ENCODE measurements at regions not wholly inside any gene's neighbourhood (a gene's known extent, or its start where the extent isn't known, plus 50 kb on each side); places are given as distances from the start of the nearest gene placed in this dataset.
A peak's percentile ranks its signal among the peaks of the same experiment; 100 is the strongest.
"Not testable (repeated sequence)": the region's sequence is repeated elsewhere in the genome, so short reads cannot be mapped to it uniquely, and the experiment has no call there.

DNA sequence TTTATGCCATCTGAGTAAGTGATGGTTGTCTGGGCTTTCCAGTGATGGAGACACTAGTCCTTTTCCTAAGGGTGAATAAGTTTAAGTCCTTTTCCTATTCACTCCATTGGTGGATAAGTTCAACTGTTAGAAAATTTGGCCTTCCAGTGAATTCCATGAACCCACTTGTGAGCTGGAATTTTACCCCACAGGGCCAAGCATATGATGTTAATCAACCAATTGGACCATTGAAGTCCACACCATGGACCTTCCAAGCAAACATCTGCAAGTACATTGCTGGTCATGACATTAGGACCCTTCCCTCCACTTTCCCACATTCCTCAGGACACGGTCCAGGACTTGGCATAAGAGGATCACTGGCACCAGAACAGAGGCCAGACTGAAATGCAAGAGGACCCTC, 381.4 kb downstream of the RPS24 start:
- no peak for DNase-seq (ENCODE audit: low spot score)

DNA sequence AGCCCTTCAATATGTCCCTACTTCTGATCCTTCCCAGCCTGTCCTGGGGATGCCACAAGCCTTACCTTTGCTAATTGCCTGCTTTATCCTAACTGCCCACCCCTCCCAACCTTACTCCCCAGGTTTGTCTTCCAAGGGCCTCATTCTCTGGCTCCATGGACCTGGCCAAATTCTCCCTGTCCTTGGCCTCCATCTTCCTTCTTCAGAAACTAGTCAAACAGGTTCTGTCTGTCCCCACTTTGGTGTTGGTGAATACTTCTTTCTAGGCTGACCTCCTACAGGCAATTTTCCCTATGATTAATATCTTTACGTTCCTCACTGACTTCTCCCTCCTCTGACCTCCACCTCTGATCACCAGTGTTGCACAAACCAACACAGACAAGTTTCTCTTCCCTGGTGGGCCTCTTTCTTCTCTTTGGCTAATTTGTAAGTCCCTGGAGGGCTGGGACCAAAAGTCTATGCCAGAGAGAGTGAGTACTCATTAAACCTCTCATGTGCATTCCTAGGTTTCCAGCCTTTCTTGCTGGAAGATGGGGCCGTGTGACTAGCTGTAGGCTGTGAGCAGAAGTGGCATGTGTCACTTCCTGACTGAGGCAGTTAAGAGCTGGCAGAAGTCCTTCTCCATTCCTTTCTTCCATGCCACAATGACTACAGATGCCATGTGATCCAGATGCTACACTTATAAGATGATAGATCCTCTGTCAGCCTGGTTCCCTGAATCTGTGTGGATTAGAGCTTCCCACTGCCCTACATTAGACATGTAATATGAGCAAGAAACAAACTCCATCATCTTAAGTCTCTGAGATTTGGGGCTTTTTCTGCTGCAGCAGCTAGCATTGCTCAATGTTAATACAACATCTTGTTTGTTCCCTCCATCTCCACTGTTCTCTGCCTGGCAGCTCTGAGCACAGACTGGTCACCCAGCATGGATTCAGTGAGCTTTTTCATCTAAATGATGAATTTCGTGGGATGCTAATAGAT, 382.7 kb downstream of the RPS24 start:
- peak; percentile 49 for DNase-seq (ENCODE audit: low spot score)

DNA sequence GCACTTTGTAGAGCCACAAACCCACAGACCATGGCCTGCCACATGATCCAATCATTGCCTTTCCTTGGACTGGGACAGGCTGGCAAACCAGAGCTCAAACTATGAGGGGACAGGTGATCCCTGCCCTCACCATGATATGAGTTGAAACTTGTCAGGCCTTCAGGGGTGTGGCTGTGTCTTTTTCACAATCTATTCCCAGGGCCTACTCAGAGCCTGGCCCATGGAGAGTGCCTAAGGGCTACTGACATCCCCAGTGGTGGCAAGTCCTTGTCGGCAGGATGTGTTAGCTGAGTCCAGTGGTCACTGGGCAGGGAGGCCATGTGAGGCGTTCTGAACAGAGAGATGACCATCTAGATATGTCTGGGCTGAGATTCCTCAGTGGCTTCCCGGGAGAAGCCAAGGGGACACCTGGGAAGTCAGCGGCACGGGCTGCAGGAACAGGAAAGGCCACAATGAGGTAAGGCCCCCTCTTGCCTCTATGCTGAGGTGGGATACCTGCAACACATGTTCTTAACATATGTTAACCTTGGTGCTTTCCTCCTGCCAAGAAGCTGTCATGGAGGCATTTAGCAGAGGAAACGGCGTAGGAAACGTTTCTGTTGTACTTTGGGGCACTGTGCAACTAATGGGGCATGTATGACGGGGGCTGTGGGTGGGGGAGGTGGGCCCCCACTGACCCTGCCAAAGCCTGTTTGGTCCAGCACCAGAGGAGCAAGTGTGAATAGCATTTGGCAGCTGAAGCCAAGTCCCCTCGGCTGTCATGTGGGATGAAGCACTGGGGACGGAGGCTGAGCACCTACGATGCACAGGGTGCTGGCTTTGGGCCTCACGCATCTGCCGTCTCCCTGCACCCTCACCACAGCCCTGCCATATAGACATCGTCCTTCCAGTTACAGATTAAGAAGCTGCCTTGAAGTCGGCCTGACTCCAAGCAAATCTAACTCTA, 384.0 kb downstream of the RPS24 start:
- no peak for DNase-seq (ENCODE audit: low spot score)

DNA sequence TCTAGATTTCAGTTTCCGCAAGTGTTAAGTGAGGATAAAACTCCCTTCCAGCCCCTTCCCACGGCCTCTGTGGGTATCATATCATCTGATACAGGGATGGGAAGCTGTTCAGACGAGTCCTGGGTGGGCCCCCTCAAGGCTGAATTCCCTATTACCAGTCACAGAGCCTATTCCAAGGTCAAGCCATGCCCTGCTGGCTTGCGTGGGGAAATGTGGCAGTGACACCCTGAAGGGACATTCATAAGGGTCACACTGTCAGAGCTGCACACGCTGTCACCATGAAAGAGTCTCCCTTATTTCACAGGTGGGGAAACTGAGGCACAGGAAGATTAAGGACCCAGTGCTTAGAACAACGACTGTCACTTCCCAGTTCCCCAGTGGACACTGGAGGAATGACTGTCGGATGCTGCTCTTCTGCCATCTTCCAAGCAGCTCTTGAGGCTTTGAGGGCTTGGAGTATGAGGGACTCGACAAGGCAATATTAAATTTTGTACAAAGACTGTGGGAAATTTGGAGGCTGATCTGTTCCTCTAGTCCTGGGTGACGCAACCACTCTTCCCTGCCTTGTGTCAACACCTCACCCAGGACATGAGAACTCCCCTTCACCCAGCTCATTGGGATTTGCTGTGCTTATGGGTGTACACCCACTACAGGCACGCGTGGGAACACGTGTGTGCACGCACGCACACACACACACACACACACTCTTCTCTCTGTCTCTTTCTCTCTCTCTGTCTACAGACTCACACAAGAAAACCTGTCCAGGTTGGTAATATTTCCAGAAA, 386.0 kb downstream of the RPS24 start:
- DNase-seq (ENCODE audit: low spot score): no peak

DNA sequence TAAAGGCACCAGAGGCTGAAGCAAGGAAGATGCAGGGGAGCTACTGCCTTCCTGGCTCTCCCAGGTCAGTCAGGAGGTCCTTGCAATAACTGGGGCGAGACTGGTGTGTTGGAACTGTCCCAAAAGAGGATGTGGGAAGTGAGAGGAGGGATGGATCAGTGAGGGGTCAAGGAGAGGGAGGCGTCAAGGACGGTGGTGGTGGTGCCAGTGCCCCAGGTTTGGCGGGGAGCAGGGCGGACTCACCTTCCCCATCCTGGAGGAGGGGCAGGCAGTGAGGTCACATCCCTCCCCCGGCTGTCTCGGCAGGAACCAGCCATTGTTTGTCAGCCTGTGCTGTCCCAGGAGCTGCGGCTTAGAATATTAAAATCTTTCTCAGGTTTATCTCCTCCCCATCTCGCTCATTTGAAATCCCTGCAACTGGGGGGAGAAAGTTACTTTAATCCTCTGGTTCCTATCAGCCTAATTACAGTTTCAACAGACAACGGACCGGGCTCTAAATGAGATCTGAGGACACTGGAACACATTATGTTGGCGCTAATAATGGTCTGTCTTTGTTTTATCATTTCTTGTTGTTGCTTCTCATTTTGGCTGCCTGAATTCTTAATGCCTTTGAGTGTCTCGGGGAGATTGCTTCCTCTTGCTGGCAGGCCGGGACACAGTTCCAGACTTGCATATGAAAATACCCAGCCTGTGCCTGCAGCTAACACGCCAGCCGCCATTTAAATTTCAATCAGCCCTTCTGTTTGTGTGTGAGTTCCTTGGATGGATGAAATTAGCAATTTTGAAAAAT, 387.5 kb downstream of the RPS24 start:
- DNase-seq (ENCODE audit: low spot score): no peak

DNA sequence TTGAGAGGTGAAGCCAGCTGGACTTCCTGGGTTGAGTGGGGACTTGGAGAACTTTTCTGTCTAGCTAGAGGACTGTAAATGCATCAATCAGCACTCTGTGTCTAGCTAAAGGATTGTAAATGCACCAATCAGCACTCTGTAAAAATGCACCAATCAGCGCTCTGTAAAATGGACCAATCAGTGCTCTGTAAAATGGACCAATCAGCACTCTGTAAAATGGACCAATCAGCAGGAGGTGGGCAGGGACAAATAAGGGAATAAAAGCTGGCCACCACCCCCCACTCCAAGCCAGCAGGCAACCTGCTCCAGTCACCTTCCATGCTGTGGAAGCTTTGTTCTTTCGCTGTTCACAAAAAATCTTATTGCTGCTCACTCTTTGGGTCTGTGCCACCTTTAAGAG, 390.4 kb downstream of the RPS24 start:
- not testable (repeated sequence) for DNase-seq (ENCODE audit: low spot score)

DNA sequence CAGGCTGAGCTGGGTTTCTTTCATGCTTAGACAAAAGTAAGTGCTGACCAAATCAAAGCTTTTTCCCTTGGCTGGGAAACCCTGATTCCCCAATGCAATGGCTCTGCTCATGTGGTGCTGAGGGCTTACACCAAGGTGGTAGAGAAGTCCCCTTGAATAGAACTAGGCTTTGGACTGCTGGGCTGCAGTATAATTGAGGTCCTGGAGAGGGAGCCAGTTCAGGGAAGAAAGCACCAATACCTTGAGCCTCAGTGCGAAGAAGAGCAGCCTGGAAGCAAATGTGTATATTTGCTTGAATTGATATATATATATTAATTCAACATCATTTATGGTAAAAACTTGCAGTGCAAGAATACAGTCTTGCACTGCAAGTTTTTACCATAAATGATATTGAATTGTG, 391.1 kb downstream of the RPS24 start:
- peak; percentile 49 for DNase-seq (ENCODE audit: low spot score)

DNA sequence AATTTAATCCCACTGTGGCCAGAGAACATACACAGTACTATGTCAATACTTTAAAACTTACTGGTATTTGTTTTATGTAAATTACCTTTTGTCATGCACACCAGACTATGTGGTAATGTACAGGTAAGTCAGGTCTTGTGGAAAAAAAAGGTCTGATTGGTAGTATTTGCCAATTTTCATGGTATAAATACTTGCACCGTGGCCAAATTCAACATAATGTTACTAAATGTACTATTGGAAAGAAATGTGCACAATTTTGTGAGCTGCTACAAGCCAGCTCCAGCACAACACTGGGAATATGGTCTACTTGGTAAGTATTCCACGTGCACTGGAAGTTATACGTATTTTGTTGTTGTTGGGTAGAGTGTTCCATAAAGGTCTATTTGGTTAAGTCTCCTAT, 392.5 kb downstream of the RPS24 start:
- no peak for DNase-seq (ENCODE audit: low spot score)

DNA sequence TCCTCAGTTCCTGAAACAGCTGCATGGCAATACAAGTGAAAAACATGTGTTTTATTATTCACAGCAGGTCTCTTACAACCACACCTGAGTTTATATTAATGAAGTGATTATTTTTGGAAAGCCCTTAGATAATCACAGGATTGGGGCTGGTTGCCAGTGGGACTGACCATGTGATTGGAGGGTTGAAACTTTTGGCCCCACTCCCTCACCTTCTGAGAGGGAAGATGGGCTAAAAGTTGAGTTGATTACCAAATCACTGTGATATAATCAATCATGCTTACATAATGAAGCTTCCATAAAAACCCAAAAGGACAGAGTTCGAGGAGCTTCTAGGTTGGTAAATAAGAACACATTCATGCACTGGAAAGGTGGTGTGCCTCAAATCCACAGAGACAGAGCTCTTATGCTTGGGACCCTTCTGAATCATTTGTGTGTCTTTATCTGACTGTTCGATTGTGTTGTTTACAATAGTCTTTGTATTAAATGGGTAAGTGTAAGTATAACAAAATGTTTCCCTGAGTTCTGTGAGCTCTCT, 393.9 kb downstream of the RPS24 start:
- DNase-seq (ENCODE audit: low spot score): no peak

DNA sequence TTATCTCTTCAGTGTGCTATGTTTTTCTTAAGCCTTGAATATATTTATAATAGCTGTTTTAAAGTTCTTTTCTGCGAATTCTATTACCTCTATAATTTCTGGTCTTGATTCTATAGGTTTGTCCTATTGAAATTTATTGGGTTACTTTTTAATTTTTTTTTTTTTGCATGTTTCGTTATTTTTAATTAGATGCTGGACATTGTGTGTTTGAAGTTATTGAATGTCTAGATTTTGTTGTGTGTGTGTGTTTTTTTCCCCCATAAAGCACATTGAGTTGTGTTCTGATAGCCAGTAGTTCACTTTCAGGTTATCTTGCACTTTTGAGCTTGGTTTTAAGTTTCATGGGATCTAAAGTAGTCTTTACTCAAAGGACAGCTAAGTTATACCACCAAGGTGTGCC, 394.9 kb downstream of the RPS24 start:
- no peak for DNase-seq (ENCODE audit: low spot score)

DNA sequence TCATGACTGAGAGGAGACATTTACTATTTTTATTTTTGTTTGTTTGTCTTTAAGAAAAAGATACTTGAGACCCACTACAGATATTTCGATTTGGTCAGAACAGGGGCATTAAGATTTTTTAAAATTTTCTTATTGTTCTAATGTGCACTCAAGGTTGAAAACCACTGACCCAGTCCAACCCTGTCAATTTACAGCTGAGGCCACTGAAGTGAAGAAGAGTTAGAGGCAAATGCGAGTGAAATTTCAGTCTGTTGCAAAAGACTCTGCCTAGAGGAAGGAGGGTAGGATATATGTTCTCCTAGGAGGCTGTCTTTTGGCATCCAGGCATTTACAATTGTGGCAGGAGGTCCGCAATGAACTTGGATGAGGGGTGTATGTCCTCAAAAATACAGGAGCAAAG, 396.3 kb downstream of the RPS24 start:
- no peak for DNase-seq (ENCODE audit: low spot score)

DNA sequence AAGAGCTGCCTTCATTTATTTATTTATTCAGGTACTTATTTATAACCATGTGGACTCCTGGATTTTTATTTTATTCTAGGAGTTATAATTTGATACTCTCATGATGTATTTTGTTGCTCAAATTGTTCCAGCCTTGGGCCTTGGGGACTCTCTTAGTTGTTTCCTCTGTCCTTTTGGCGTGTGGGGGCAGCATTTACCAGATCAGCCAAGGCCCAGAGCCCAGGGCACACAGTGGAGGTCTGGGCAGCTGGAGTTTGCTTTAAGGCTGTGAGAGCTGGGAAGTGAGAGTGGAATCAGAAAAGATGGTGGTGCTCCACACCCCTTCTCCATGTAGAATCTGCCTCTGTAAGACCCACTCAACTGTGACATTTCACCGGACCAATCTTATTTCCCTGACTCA, 398.9 kb downstream of the RPS24 start:
- no peak for DNase-seq (ENCODE audit: low spot score)

DNA sequence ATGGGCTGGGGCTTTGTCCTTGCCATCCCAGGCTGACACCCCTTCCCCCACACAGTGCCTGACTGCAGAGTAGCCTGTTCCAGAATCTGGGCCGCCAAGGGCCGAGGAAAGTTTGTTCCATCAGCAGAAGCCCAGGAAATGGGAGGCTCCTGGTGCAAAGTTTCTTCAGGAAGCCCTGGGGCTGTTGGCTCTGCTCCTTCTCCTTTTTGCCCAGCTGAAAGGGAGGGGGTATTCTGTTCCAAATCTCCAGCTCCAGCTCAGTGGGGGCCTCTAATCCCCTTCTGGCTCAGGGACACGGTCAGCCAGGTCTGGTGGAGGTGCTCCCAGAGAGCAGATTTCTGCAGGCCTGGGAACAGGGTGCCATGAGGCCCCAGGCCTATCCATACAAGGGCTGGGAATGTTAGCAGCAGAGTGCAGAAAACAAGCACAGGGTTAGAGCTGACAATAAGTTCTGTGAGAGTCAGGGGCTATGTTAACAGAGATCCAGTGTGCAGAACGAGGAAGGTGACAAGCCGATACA, 399.5 kb downstream of the RPS24 start:
- DNase-seq (ENCODE audit: low spot score): no peak

DNA sequence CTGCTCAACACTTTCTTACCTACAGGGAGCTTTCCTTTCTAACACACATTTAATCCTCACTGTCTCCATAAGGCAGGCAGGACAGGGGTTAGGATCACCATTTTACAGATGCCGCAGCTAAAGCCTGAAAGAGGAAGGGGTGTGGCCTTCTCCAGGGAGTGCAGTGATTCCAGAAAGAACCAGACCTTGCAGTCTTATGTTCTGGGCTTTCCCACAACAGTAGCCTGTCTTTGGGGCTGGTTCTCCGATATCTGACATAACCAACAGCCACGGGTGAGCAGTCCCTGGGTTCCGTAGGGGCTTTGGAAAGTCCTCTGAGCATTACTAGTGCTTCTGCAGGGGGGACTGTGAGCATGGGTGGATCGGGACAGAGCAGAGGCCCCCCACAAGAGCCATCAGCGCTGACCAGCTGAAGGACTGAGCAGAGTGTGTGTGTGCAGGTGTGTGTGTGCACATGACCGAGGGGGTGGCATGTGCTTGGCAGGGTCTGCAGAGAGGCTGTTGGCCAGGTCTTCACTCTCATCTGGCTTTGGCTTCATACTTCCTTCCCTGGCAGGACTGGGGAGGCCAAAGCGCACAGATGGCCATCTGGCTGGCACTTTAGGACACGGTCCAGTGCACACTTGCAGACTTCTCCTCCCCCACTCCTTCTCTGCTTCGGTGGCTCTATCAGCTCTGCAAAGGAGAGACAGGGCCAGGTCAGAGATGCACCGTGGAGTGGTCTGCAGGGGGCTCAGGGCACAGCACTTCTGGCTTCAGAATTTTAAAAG, 400.3 kb downstream of the RPS24 start:
- DNase-seq (ENCODE audit: low spot score): no peak

DNA sequence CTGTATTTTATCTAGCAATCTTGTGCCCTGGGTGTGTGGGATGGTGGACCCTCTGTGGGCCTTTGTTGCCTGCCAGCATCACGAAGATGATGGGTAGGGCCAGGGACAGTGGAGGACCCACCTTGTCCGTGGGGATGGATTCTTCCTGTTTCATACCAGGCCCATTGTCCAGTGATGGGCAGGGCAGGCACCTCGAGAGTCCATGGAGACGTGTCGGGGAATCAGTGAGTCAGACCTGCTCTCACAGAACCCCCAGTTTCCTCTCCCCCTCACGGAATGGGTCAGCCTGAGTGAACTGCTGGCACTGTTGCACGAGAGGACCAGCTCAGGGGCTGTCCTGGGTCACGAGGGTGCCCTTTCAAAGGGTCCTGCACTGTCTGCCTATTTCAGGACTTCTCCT, 401.2 kb downstream of the RPS24 start:
- no peak for DNase-seq (ENCODE audit: low spot score)

DNA sequence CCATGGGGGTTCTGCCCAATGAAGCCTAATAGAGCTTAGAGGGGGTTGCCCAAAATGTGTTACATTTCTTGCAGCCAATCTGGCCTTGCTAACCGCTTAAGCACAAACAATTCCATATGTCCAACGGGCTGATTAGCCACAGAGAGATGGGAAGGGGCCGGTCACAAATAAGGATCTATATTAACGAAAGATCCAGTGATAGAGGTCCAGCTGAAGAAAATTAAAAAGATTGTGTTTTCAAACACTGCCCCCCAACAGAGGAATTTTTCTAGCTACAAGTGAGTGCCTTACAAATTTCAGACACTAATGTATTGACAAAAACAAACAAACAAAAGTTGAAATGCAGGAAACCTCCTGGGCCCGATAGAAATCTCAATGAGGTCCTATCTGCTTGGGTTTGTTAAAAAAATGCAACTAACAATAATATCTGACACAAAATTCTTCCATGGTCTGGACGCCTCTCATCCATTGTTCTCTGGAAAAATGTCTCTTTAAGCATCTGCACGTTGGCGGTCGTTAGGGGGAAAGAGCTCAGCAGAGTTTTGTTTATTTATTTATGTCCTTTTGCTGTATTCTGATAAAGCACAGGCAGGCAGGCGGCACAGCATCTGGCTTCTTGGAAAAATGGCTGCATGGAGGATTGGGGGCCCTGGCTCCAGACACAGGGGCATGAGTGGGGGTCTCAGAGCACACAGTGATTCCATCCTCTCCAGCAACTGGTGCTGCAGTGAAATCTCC, 402.0 kb downstream of the RPS24 start:
- DNase-seq (ENCODE audit: low spot score): no peak

DNA sequence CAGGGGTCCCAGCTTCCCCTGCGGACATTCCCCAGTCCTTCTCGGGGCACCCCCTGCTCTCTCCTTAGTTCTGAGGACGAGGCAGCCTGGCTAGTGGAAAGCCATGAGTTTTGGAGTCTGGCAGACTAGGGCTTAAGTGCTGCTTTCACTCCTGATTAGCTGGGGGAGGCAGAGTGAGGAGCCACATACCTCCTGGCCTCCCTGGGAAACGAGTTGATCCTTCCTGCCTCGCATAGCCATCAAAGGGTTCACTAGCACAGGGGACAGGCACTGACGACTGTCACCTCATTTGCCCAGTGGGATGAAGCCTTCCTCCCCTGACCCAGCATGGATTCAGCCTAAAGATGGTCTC, 402.5 kb downstream of the RPS24 start:
- no peak for DNase-seq (ENCODE audit: low spot score)

DNA sequence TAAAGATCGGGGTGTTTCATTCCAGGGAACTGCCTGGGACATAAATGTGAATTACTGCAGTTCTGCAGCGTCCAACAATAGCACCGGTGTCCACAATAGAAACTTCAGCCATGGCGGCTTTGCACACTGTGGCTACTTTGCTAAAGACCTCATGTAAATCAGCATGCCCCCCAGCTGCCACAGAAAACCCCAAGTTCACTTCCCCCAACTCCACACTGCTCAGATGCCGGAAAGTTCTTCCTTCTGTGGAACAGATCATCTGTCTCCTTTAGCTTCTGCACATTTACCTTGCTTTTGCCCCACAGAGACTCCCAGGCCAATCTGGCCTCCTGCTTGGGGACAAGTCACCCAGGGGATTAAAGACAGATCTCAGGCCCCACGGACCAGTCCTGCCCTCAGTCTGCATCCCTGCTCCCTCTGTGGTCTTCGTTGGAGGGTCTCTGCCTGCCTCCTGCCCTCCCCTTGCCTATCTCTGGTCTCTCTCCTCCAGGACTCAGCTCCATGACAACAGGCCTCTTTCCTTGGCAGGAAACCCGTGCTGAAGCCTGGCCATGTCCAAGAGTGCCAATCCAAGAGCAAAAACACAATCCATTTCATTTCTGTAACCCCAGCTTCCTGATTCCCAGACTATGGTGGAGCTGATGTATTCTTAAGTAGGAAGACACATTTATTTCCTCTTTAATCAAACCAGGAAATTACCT, 403.2 kb downstream of the RPS24 start:
- no peak for DNase-seq (ENCODE audit: low spot score)

DNA sequence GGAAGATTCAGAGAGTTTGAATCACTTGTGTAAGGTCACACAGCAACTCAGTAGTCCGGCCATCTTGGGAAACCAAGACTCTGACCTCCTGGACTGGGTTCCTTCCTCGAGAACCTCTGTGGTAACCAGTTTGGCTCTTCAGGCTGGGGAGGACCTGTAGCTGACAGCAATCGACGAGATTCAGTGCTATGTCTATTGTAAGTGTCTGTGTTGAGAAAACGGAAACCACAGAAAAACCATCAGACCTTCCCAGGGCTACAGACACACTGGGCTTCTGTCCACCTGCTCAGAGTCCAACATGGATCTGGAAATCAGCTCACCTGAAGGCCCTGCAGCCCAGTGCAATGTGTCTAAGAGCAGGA, 403.7 kb downstream of the RPS24 start:
- DNase-seq (ENCODE audit: low spot score): no peak

Data from RKO (cell line).